NCI-H1694 treated with DMSO at 0.1 percent for 48 hours (cell line): ENCODE measurements at regions not wholly inside any gene's neighbourhood (a gene's known extent, or its start where the extent isn't known, plus 50 kb on each side); places are given as distances from the start of the nearest gene placed in this dataset.

ENCODE experiments used
- DNase-seq: peaks from one replicate; lab custom pipeline; 2025; lab: John Stamatoyannopoulos, UW

- no peak for DNase-seq
Observed at GRCh38 chr9:32304495-32304894, 79.9 kb upstream of the ACO1 start.

- peak; percentile 51 for DNase-seq
Observed at GRCh38 chr9:32306006-32306405, 78.4 kb upstream of the ACO1 start.

- DNase-seq = no peak
Observed at GRCh38 chr9:32319312-32319929, 65.0 kb upstream of the ACO1 start.

- no peak for DNase-seq
Observed at GRCh38 chr9:32322622-32323021, 61.8 kb upstream of the ACO1 start.

GRCh38 chr9:32326146-32326545 lies 58.3 kb upstream of the ACO1 start:
- DNase-seq = no peak

- no peak for DNase-seq
Observed at GRCh38 chr9:32331240-32331639, 53.2 kb upstream of the ACO1 start.

GRCh38 chr9:32334112-32334511 lies 50.3 kb upstream of the ACO1 start:
- DNase-seq = no peak
